ENCODE measurements at regions not wholly inside any gene's neighbourhood (a gene's known extent, or its start where the extent isn't known, plus 50 kb on each side); places are given as distances from the start of the nearest gene placed in this dataset.
"Not testable (repeated sequence)": the region's sequence is repeated elsewhere in the genome, so short reads cannot be mapped to it uniquely, and the experiment has no call there.

DNA sequence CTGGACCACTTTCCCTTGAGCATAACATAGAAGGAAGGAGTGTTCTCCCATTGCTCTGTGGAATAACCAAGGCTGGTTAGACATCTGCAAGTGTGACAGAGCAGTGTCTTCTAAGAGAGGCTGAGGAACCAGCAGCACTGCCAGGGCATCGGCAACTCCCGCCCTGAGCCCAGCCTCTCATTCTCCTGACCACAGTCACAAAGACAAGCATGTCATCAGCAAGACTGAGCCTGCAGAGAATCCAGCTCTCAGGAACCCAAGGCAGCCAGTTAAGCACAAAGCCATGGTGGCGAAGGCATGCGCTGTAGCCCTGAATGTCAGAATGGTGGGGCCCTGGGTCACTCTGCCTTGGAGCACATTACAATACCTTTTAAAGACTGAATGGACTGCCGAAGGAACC, 253.9 kb downstream of the AGTPBP1 start:
- no peak for DNase-seq (ENCODE audit: low read depth in 4 of 4, low spot score in 1 of 4)

DNA sequence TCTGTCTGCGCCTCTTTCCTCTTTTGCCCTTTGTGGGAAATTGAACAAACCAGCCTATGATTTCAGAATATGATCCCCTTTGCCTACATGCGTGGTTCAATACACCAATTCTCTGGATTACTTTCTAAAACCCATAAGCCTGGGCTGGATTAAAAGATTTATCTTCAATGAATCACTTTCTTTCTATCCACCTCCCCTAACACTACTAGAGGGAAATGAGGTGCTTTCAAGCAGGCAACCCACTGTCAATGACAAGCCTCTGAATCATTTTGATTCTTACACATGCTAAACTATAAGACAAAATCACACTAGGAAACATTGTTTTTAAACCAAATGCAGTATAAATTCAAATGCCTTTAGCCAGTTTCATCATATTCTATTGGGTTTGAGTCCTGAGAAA, 257.5 kb downstream of the AGTPBP1 start:
- DNase-seq (ENCODE audit: low read depth in 4 of 4, low spot score in 1 of 4): no peak

DNA sequence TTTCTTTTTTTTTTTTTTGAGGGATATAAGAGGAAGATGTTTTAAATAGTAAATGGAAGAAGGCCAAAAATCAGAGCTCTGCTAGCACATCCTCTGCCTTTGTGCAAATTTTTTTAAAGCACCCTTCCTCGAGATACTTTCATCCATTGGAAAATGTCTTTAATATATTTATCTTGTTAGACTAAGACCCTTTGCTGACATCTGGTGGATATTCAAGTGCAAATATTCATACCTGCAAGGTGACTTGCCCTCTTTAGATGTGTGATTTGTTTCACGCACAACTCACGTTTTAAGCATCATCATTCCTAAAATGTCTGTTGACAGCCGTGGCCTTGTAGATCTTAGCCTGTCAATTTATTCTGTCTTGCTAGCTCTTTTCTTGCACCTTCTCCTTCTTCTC, 258.5 kb downstream of the AGTPBP1 start:
- DNase-seq (ENCODE audit: low read depth in 4 of 4, low spot score in 1 of 4): no peak

DNA sequence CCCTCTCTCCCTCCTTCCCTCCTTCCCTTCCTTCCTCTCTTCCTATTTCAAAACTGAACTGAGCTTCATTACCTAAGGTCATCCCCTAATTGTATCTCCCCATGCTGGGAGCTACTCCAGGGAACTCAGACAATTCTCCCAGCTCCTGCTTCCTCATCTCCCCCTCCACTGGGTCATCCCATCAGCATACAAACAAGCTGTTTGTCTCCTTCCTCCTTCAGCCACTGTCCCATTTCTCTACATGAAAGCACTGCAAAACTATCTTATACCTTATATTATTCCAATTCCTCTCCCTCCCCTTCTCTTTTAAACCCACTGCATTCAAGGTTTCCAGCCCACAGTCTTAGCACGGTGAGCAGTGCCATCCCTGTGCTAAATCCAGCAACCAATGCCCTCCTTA, 262.4 kb downstream of the AGTPBP1 start:
- DNase-seq (ENCODE audit: low read depth in 4 of 4, low spot score in 1 of 4): no peak

DNA sequence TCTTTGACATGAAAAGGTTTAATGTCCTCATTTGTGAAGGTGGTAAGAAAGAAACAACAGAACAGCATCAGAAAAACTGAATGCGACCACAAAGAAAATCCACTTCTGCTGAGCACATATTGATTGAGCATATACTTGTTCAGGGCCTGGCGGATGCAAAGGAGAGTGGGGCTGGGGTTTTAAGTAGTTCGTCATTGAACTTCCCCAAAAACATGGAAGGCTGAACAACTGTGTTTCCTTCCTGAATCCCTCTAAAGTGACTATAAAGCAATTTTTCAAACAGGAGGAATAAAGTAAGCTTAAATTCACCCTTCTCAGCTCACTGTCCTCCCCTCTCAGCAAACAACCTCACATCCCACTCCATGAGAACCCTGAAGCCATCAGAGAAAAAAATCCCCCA, 262.9 kb downstream of the AGTPBP1 start:
- DNase-seq (ENCODE audit: low read depth in 4 of 4, low spot score in 1 of 4): no peak

DNA sequence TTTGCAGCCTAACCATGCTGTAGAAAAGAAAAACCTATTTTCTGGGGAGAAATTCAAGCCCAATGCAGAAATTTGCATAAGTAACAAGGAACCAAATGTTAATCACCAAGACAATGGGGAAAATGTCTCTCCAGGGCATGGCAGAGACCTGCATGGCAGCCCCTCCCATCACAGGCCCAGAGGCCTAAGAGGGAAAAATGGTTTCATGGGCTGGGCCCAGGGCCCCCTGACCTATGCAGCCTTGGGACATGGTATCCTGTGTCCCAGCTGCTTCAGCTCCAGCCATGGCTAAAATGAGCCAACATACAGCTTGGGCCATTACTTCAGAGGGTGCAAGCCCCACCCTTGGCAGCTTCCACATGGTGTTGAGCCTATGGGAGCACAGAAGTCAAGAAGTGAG, 266.9 kb downstream of the AGTPBP1 start:
- not testable (repeated sequence) for DNase-seq (ENCODE audit: low read depth in 4 of 4, low spot score in 1 of 4)

DNA sequence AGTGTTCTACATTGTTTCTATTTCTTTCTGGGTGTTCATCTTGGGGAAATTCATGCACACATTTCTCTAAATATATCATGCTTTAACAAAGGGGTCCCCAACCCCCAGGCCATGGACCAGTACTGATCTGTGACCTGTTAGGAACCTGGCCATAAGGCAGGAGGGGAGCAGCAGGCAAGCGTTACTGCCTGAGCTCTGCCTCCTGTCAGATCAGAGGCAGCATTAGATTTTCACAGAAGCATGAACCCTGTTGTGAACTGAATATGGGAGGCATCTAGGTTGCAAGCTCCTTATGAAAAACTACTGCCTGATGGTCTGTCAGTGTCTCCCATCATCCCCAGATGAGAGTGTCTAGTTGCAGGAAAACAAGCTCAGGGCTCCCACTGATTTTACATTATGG, 270.0 kb downstream of the AGTPBP1 start:
- no peak for DNase-seq (ENCODE audit: low read depth in 4 of 4, low spot score in 1 of 4)

DNA sequence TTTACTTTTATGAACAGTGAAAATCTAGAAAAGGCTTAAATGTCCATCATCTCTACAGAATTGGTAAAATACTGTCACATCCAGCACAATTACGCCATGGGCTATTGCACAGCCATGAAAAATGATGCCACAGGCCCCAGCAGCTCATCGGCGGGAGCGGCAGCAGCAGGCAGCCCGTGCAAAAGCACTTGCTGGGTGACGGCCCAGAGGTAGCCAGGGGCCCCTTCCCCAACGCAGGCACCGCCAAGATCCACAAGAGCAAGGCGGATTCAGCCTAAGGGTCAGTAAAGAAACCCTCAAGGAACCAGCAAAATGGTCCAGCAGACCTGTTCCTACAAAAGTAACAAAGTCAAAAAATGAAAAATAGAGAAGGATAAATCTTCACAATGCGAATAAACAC, 272.7 kb downstream of the AGTPBP1 start:
- no peak for DNase-seq (ENCODE audit: low read depth in 4 of 4, low spot score in 1 of 4)

DNA sequence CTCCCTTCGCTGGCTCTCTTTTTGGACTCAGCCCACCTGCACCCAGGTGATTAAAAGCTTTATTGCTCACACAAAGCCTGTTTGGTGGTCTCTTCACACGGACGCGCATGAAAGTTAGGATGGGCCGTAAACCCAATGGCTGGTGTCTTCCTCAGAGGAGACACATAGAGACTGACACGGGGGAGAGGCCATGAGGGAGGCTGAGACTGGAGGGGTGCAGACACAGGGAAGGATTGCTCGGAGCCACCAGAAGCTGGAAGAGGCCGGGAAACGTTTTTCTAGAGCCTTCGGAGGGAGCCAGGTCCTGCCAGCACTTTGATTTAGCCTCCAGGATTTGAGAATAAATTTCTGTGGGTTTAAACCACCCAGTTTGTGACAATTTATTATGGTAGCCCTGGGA, 274.9 kb downstream of the AGTPBP1 start:
- DNase-seq (ENCODE audit: low read depth in 4 of 4, low spot score in 1 of 4): no peak

DNA sequence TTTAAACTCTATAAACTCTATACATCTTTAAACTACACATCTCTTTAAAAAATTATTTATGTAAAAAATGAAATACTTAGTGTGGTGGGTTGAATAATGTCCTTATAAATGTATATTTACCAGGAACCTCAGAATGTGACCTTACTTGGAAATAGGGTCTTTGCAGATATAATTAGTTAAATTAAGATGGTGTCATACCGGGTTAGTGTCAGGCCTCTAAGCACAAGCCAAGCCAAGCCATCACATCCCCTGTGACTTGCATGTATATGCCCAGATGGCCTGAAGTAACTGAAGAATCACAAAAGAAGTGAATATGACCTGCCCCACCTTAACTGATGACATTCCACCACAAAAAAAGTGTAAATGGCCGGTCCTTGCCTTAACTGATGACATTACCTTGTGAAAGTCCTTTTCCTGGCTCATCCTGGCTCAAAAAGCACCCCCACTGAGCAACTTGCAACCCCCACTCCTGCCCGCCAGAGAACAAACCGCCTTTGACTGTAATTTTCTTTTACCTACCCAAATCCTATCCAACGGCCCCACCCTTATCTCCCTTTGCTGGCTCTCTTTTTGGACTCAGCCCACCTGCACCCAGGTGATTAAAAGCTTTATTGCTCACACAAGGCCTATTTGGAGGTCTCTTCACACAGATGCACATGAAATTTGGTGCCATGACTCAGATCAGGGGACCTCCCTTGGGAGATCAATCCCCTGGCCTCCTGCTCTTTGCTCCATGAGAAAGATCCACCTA, 283.5 kb downstream of the AGTPBP1 start:
- DNase-seq (ENCODE audit: low read depth in 4 of 4, low spot score in 1 of 4): not testable (repeated sequence)

DNA sequence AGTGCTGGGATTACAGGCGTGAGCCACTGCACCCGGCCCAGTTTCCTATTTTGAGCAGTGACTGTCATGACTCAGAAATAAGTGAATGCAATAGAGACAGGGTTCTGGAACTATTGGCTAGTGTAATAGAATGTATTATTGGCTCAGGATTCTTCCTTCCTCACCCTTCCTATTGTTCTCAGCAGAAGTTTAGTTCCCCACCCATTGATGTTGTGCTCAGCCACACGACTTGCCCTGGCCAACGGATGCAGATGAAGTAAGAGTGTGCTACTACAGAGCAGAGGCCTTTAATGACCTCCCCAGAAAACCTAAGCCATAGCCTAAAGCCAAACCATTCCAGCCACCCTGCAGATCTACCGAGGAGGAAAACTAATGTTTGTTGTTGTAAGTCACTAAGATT, 287.9 kb downstream of the AGTPBP1 start:
- no peak for DNase-seq (ENCODE audit: low read depth in 4 of 4, low spot score in 1 of 4)

DNA sequence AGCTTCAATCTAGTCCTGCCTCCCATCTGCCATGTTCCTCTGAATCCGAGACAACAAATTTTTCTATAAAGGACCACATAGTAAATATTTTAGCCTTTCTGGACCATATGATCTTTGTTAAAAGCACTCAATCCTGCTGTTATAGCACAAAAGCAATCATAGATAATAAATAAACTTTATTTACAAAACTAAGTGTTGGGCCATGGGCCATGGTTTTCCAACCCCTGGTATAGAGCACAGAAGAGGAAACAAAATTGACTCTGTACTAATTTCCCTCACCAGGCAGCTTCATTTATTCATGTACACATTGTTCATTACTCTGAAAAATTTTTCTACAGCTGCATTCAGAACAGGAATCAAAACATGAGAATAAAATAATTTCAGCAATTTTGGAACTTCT, 288.9 kb downstream of the AGTPBP1 start:
- DNase-seq (ENCODE audit: low read depth in 4 of 4, low spot score in 1 of 4): no peak

DNA sequence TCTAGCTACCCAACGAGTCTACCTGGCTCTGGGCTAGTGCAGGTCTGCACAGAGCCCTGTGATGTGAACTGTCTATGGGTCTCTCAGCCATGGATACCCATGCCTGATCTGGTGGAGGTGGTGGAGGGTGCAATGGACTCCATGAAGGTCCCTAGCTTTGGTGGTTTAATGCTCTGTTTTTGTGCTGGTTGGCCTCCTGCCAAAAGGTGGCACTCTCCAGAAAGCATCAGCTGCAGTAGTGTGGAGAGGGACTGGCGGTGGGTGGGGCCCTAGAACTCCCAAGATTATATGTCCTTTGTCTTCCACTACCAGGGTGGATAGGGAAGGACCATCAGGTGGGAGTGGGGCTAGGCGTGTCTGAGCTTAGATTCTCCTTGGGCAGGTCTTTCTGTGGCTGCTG, 290.1 kb downstream of the AGTPBP1 start:
- no peak for DNase-seq (ENCODE audit: low read depth in 4 of 4, low spot score in 1 of 4)

DNA sequence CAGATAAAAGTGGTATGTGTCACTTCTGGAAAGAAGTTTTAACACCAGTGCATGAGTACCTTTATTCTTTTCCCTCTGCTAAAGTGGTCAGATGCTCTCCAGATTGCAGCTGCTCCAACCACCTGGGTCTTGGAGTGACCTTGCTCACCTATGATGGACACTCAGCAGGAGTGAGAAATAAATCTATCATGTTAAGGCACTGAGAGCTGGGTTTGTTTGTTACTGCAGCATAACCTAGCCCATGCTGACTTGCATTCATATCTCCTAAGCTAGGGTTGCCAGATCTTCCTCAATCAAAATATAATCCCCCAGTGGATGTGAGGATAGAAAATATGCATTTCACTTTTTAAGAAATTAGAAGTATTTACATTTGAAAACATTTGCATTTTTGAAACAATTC, 295.9 kb downstream of the AGTPBP1 start:
- DNase-seq (ENCODE audit: low read depth in 4 of 4, low spot score in 1 of 4): no peak

DNA sequence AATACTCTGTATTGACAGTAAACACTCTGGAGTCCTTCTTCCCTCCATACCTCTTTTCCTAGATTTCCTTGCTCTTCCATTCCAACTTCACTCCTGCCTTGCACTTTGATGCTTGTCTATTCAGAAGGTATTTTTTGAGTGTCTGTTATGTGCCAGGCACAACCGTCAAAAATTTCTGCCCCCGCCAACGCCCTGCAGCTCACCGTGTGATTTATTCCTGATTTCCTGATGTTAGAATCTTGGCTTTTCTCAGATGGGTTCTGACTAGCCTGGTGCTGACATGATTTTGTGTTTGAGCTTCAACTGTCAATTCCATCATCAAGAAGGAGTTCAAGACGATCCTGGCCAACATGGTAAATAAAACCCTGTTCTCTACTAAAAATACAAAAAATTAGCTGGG, 297.5 kb downstream of the AGTPBP1 start:
- DNase-seq (ENCODE audit: low read depth in 4 of 4, low spot score in 1 of 4): no peak

DNA sequence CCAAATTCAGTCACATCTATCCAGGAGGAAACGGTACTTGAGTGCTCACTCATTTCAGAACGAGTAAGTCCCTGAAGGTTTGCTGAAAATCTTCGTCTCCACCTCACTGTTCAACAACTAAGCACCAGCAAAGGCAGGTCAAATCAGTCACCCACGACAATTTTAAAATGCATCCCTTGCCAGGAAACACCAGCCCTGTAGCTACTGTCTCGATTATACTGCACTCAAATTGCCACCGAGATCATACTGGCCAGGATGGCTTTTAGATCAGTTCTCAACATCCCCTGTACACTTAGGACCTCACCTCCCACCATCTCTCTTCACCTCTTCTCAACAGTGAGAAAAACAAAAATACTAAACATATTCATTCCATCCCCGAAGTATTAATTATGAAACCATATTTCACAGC, 298.6 kb downstream of the AGTPBP1 start:
- DNase-seq (ENCODE audit: low read depth in 4 of 4, low spot score in 1 of 4): no peak

DNA sequence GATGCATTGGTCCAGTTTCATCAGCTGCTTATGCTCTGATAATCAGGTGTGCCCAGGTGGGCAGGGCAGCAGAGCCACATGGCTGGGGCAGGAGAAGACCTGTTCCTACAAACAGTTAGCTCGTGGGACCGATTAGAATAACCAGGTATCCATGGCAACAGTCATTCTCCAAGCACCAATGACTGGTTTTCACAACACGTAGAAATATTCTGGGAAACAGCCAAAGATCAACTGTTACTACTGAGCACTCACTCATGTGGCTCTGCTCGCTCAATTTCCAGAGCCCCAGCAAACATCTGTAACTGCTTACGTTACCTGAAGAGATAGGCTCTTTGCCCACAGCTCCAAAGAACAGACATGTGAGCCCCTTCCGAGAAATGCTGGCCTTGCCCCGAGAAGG, 302.0 kb downstream of the AGTPBP1 start:
- DNase-seq (ENCODE audit: low read depth in 4 of 4, low spot score in 1 of 4): no peak

DNA sequence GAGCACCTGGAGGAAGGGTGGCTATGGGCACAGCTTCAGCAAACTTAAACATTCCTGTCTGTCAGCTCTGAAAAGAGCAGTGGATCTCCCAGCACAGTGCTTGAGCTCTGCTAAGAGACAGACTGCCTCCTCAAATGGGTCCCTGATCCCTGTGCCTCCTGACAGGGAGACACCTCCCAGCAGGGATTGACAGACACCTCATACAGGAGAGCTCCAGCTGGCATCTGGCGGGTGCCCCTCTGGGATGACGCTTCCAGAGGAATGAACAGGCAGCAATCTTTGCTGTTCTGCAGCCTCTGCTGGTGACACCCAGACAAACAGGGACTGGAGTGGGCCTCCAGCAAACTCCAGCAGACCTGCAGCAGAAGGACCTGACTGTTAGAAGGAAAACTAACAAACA, 307.8 kb downstream of the AGTPBP1 start:
- DNase-seq (ENCODE audit: low read depth in 4 of 4, low spot score in 1 of 4): not testable (repeated sequence)

DNA sequence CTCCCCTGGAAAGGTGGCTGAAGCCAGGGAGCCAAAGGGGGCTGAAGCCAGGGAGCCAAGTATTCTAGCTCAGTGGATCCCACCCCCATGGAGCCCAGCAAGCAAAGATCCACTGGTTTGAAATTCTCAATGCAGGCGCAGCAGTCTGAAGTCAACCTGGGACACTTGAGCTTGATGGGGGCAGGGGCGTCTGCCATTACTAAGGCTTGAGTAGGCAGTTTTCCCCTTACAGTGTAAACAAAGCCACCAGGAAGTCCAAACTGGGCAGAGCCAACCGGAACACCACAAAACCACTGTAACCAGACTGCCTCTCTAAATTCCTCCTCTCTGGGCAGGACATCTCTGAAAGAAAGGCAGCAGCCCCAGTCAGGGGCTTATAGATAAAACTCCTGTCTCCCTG, 308.2 kb downstream of the AGTPBP1 start:
- not testable (repeated sequence) for DNase-seq (ENCODE audit: low read depth in 4 of 4, low spot score in 1 of 4)

DNA sequence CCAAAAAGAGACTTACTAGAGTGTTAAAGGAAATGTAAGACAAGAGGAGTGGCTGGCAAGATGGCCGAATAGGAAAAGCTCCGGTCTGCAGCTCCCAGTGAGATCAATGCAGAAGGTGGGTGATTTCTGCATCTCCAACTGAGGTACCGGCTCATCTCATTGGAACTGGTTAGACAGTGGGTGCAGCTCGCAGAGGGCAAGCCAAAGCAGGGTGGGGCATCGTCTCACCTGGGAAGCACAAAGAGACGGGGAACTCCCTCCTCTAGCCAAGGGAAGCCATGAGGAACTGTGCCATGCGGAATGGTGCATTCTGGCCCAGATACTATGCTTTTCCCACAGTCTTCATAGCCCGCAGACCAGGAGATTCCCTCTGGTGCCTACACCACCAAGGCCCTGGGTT, 308.7 kb downstream of the AGTPBP1 start:
- no peak for DNase-seq (ENCODE audit: low read depth in 4 of 4, low spot score in 1 of 4)

DNA sequence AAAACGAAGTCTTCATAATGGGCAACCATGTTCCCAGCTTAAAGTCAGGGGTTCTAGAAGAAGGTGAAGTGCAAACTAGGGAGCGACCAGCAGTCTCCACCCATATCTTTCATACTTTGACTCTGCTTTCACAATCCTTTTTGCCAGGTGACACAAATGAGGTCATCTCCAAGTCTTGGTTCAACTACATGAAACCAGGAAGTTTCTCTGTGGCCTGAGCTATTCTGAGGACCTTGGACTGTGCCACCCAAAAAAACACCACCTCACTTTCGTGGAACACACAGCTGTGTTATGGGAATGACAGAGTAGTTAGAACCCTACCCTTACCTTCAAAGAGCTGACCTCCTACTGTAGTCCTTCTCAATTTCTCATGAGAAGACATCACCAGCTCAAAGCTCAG, 309.2 kb downstream of the AGTPBP1 start:
- DNase-seq (ENCODE audit: low read depth in 4 of 4, low spot score in 1 of 4): no peak

DNA sequence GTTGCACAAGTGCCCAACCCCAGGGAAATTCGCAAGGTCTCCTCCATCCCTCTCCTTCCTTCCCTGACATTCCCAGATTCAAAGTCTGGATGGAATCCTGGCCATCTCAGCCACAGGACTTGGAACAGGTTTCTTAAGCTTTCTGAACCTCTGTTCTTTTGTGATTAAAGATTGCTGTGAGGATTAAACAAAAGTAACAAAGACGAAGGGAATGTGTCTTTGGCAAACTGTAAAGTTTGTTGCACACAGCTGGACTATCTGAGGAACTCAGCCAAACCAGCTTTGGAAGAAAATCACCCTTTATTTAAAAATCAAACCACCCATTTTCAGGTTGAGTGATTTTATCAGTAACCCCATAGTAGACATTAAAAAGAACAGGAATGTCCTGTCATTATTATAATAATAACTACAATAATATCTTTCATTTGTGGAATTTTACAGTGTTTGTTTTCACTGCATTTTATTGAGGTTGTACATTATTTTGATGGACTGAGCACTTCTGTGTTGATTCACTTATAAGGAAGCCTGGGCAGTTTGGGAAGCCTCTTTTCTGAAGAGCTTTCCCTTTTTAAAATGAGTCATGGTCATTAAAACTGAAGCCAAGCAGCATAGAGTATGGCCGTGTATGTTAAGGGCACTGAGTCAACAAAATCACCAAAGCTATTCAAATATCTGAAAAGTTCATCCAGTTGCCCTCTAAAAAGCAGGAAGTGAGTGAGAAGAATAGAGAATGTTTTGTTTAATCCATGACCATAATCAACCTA, 310.2 kb downstream of the AGTPBP1 start:
- no peak for DNase-seq (ENCODE audit: low read depth in 4 of 4, low spot score in 1 of 4)
